A549 (cell line): ENCODE measurements at regions not wholly inside any gene's neighbourhood (a gene's known extent, or its start where the extent isn't known, plus 50 kb on each side); places are given as distances from the start of the nearest gene placed in this dataset.

Source experiments
- CEBPB ChIP-seq, 2 experiments: fragments of >200 bp in 1 of 2; sonication (Bioruptor Twin) in 1 of 2; formaldehyde crosslinking in 1 of 2; IDR thresholded peaks; 2 replicates each; pipeline ENCODE4 v1.6.1; 2012 to 2016
- JUN ChIP-seq, 2 experiments: fragments of >200 bp; sonication (Bioruptor Twin); formaldehyde crosslinking; IDR thresholded peaks; 2 replicates in 1 of 2; 3 replicates in 1 of 2; pipeline ENCODE4 v1.6.1; 2016 to 2017
- POLR2A ChIP-seq: IDR thresholded peaks from 2 replicates; pipeline ENCODE4 v1.6.1; 2012; ENCODE audit warnings: mild to moderate bottlenecking, low read length
- TF ChIP-seq, protein P1 (sequence below): fragments of >200 bp; sonication (Bioruptor Twin); formaldehyde crosslinking; IDR thresholded peaks from 3 replicates; pipeline ENCODE4 v1.5.1; 2016

DNA sequence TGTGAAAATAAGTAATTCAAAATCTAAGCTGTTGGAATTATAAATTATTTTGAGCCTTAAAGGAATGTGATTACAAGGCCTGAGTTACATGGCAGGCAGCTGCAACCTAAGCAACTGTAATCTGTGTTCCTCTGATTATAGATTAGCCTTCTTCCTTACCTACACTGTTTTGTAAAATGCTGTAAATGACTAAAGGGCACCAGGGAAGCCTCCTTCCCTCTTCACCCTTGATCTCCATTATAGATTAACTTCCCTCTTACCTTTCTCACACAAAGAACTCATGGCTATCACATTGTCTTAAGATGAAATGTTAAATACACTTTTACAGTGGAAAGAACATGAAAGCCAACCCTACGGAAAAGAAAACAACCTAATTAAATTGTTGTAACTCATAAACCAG lies 423.7 kb upstream of the KLF12 start:
- TF ChIP-seq, protein P1, sequence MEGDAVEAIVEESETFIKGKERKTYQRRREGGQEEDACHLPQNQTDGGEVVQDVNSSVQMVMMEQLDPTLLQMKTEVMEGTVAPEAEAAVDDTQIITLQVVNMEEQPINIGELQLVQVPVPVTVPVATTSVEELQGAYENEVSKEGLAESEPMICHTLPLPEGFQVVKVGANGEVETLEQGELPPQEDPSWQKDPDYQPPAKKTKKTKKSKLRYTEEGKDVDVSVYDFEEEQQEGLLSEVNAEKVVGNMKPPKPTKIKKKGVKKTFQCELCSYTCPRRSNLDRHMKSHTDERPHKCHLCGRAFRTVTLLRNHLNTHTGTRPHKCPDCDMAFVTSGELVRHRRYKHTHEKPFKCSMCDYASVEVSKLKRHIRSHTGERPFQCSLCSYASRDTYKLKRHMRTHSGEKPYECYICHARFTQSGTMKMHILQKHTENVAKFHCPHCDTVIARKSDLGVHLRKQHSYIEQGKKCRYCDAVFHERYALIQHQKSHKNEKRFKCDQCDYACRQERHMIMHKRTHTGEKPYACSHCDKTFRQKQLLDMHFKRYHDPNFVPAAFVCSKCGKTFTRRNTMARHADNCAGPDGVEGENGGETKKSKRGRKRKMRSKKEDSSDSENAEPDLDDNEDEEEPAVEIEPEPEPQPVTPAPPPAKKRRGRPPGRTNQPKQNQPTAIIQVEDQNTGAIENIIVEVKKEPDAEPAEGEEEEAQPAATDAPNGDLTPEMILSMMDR: no peak
- TF ChIP-seq JUN (IDR thresholded peaks at IDR 0.05) (no peak), POLR2A (no peak), CEBPB (IDR thresholded peaks at IDR 0.05) (no peak)
